Left lung (tissue), 4 donors: ENCODE measurements at regions not wholly inside any gene's neighbourhood (a gene's known extent, or its start where the extent isn't known, plus 50 kb on each side); places are given as distances from the start of the nearest gene placed in this dataset.

Experiments
- ATAC-seq: fragments of 200-7000 bp; cut with Tn5 transposase; one replicate; pipeline ENCODE4 v1.9.1; 2020; ENCODE audit warnings: moderate library complexity
- DNase-seq, 4 donors: peaks; one replicate each; pipeline ENCODE4 v3.0.0-alpha.2; 2013 to 2020
- H3K27ac ChIP-seq, 2 donors: fragments of 200-600 bp; sonication (generic) in 1 of 2; one replicate each; pipeline versions ENCODE4 v1.5.0 to v1.8.0; 2020 to 2021
- H3K27me3 ChIP-seq, 2 donors: fragments of 200-600 bp; sonication (generic) in 1 of 2; one replicate each; pipeline versions ENCODE4 v1.5.0 to v1.8.0; 2020 to 2021
- H3K36me3 ChIP-seq, 2 donors: fragments of 200-600 bp; sonication (generic) in 1 of 2; one replicate each; pipeline versions ENCODE4 v1.5.0 to v1.8.0; 2020 to 2021
- H3K4me1 ChIP-seq, 2 donors: fragments of 200-600 bp; one replicate each; pipeline ENCODE4 v1.8.0; 2021
- H3K4me3 ChIP-seq, 2 donors: fragments of 200-600 bp; sonication (generic) in 1 of 2; one replicate each; pipeline versions ENCODE4 v1.5.0 to v1.8.0; 2020 to 2021; ENCODE audit warnings: mild to moderate bottlenecking in 1 of 2
- H3K9me3 ChIP-seq, 2 donors: fragments of 200-600 bp; sonication (generic) in 1 of 2; one replicate each; pipeline versions ENCODE4 v1.5.0 to v1.8.0; 2020 to 2021
- intact Hi-C, 2 donors: fragments of 100-400 bp; cut with DNase I; formaldehyde crosslinking; loops; one replicate each; pipeline versions ENCODE4 v1.11.2 to v1.14.2; 2022
- TF ChIP-seq, protein P1 (sequence below), 2 donors: fragments of 200-600 bp; sonication (generic) in 1 of 2; IDR thresholded peaks; one replicate each; pipeline versions ENCODE4 v1.5.0 to v1.8.0; 2021; ENCODE audit warnings: antibody characterized with exemption in 2 of 2
- donor health status: DM: no; HTN: yes; CAD: no.
- donor health status: DM: no; HTN: no; CAD: no.

GRCh38 chr5:108655750-108656450, 91.8 kb upstream of the FER start:
- H3K4me1 ChIP-seq, result no peaks in the 10 kb centered on the region

DNA sequence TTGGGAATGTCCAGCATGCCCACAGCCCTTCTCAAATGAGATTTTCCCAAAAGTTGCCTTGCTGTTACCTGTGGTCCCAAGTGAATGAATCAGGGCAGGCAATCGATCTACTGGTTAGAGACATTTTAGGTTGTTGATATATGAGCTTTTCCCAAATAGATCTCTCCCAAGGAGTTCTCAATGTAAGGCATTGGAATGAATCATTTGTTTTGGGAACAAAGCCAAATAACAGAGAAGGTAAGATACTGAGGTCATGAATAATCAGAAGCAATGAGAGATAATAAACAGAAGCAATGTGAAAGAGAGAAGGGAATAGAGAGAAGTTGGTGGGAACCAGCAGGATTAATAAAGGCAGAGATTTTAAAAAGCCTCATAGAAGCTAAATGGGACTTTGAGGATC, 93.6 kb upstream of the FER start:
- Histone ChIP-seq H3K36me3 (no peaks in the 10 kb centered on the region), H3K27ac (no peak overlapping the region), H3K4me3 (no peak overlapping the region), H3K4me1 (no peaks in the 10 kb centered on the region), H3K27me3 (no peaks in the 10 kb centered on the region), H3K9me3 (no peaks in the 10 kb centered on the region)
- intact Hi-C loops, result no loop called here
- DNase-seq, result no peak
- TF ChIP-seq, protein P1, sequence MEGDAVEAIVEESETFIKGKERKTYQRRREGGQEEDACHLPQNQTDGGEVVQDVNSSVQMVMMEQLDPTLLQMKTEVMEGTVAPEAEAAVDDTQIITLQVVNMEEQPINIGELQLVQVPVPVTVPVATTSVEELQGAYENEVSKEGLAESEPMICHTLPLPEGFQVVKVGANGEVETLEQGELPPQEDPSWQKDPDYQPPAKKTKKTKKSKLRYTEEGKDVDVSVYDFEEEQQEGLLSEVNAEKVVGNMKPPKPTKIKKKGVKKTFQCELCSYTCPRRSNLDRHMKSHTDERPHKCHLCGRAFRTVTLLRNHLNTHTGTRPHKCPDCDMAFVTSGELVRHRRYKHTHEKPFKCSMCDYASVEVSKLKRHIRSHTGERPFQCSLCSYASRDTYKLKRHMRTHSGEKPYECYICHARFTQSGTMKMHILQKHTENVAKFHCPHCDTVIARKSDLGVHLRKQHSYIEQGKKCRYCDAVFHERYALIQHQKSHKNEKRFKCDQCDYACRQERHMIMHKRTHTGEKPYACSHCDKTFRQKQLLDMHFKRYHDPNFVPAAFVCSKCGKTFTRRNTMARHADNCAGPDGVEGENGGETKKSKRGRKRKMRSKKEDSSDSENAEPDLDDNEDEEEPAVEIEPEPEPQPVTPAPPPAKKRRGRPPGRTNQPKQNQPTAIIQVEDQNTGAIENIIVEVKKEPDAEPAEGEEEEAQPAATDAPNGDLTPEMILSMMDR (IDR thresholded peaks at IDR 0.05), result no peak
- ATAC-seq, result no peak

More at GRCh38 chr5:108655750-108656450, 91.8 kb upstream of the FER start:
- Histone ChIP-seq H3K27ac (no peak overlapping the region), H3K27me3 (no peaks in the 10 kb centered on the region), H3K4me3 (no peak overlapping the region), H3K9me3 (no peaks in the 10 kb centered on the region), H3K36me3 (no peaks in the 10 kb centered on the region)
- intact Hi-C loops, result no loop called here
- TF ChIP-seq, protein P1 (IDR thresholded peaks at IDR 0.05), result no peak
- ATAC-seq (peak; percentile 85), DNase-seq (peak in 1 of 4 donors; percentile 13)

- Histone ChIP-seq H3K36me3 (no peaks in the 10 kb centered on the region), H3K4me1 (no peaks in the 10 kb centered on the region), H3K27me3 (no peaks in the 10 kb centered on the region), H3K4me3 (no peak overlapping the region), H3K27ac (no peak overlapping the region), H3K9me3 (no peaks in the 10 kb centered on the region)
- ATAC-seq, result no peak
- intact Hi-C loops, result no loop called here
- DNase-seq, result no peak
- TF ChIP-seq, protein P1 (IDR thresholded peaks at IDR 0.05), result no peak
Observed at GRCh38 chr5:108653201-108653600, 94.5 kb upstream of the FER start.

GRCh38 chr5:108650997-108651396, 96.7 kb upstream of the FER start:
- H3K9me3 ChIP-seq, result peaks cover 3 to 12% of the 10 kb centered on the region in 2 donors
- no peaks in the 10 kb centered on the region for H3K27me3 ChIP-seq
- no peak overlapping the region for H3K27ac ChIP-seq
- H3K36me3 ChIP-seq, result no peaks in the 10 kb centered on the region
- no peak overlapping the region for H3K4me3 ChIP-seq
- TF ChIP-seq, protein P1 (IDR thresholded peaks at IDR 0.05), result no peak
- intact Hi-C loops, result no loop called here
- no peaks in the 10 kb centered on the region for H3K4me1 ChIP-seq
- DNase-seq, result no peak
- ATAC-seq, result no peak

DNA sequence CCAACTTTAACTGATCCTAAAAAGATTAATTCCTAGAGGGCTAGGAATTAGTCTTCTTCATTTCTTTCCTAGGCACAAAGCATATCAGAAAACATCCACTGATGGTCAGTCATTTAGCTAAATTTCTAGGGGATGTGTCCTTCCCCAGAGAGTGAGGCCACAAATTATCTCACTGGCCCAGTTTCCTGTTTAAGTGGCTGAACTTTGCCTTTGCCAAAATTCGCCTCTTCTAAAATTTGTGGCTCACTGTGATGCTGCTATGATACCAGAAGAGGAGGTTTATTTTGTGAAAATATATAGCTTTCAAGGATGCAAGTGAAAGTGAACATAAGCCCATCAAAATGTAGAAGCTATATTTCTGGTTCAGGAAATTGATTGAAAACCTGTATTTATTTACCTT, 98.1 kb upstream of the FER start:
- peaks cover 3 to 12% of the 10 kb centered on the region in 2 donors for H3K9me3 ChIP-seq
- ATAC-seq, result no peak
- no peaks in the 10 kb centered on the region for H3K27me3 ChIP-seq
- intact Hi-C loops, result no loop called here
- TF ChIP-seq, protein P1 (IDR thresholded peaks at IDR 0.05), result no peak
- H3K4me3 ChIP-seq, result no peak overlapping the region
- no peaks in the 10 kb centered on the region for H3K36me3 ChIP-seq
- H3K27ac ChIP-seq, result no peak overlapping the region
- DNase-seq, result no peak
- no peaks in the 10 kb centered on the region for H3K4me1 ChIP-seq
